Thyroid gland (tissue), 4 donors: ENCODE measurements at regions not wholly inside any gene's neighbourhood (a gene's known extent, or its start where the extent isn't known, plus 50 kb on each side); places are given as distances from the start of the nearest gene placed in this dataset.

ENCODE experiments used
- CTCF ChIP-seq, 6 experiments: fragments of 200-600 bp in 3 of 6; fragments of 450-650 bp in 3 of 6; sonication (generic) in 3 of 6; IDR thresholded peaks; one replicate each; pipeline ENCODE4 v1.5.1; 2016 to 2019; ENCODE audit warnings: antibody characterized with exemption in 6 of 6, mild to moderate bottlenecking in 2 of 6, inconsistent platforms in 1 of 6, moderate library complexity in 1 of 6
- POLR2A ChIP-seq, 2 donors: fragments of 450-650 bp; IDR thresholded peaks; one replicate each; pipeline ENCODE4 v1.6.1; 2017; ENCODE audit warnings: antibody characterized with exemption in 2 of 2, mild to moderate bottlenecking in 2 of 2, moderate library complexity in 1 of 2

- TF ChIP-seq CTCF (IDR thresholded peaks at IDR 0.05) (no peak), POLR2A (IDR thresholded peaks at IDR 0.05) (no peak)
These were observed 509.3 kb downstream of the QKI start for GRCh38 chr6:163923658-163924411.
